Fibroblast of the aortic adventitia (primary cell): ENCODE measurements at regions not wholly inside any gene's neighbourhood (a gene's known extent, or its start where the extent isn't known, plus 50 kb on each side); places are given as distances from the start of the nearest gene placed in this dataset.

Experiments used
- DNase-seq: peaks from one replicate; pipeline ENCODE4 v3.0.0-alpha.2; 2010; ENCODE audit warnings: low read depth
- H3K4me3 ChIP-seq: 2 replicates; pipeline ENCODE4 v1.5.1; 2011; ENCODE audit warnings: low read depth, mild to moderate bottlenecking, control low read depth, low read length, moderate library complexity
- CTCF ChIP-seq: IDR thresholded peaks from 2 replicates; pipeline ENCODE4 v1.5.1; 2011; ENCODE audit warnings: mild to moderate bottlenecking, low read length, control low read depth, inconsistent platforms; ENCODE audit not compliant: insufficient read depth

- peak; percentile 18 for TF ChIP-seq CTCF
- no peak overlapping the region for H3K4me3 ChIP-seq
- peak; percentile 53 for DNase-seq
These were observed 168.5 kb downstream of the NOC3L start for GRCh38 chr10:94194256-94194655.

- DNase-seq, result no peak
- TF ChIP-seq CTCF, result no peak
- H3K4me3 ChIP-seq, result no peak overlapping the region
These were observed 165.5 kb downstream of the NOC3L start for GRCh38 chr10:94197241-94197640.

- TF ChIP-seq CTCF, result no peak
- no peak for DNase-seq
- H3K4me3 ChIP-seq, result no peak overlapping the region
These were observed 164.4 kb downstream of the NOC3L start for GRCh38 chr10:94198324-94198723.

GRCh38 chr10:94199565-94199964 lies 163.2 kb downstream of the NOC3L start:
- peak; percentile 55 for DNase-seq
- TF ChIP-seq CTCF, result no peak

GRCh38 chr10:94200146-94200837 lies 162.4 kb downstream of the NOC3L start:
- H3K4me3 ChIP-seq, result no peak overlapping the region
- no peak for DNase-seq
- TF ChIP-seq CTCF, result no peak

More at GRCh38 chr10:94199565-94199964, 163.2 kb downstream of the NOC3L start:
- H3K4me3 ChIP-seq, result no peak overlapping the region

- peak; percentile 30 for DNase-seq
- H3K4me3 ChIP-seq, result no peak overlapping the region
- TF ChIP-seq CTCF, result no peak
These were observed 157.3 kb downstream of the NOC3L start for GRCh38 chr10:94205396-94205831.

- no peak for TF ChIP-seq CTCF
- no peak overlapping the region for H3K4me3 ChIP-seq
- no peak for DNase-seq
These were observed 156.6 kb downstream of the NOC3L start for GRCh38 chr10:94206176-94206575.
